ENCODE measurements at regions not wholly inside any gene's neighbourhood (a gene's known extent, or its start where the extent isn't known, plus 50 kb on each side); places are given as distances from the start of the nearest gene placed in this dataset.

GRCh38 chr6:113511100-113511499, 346.0 kb upstream of the MARCKS start:
- TF ChIP-seq, protein P1, sequence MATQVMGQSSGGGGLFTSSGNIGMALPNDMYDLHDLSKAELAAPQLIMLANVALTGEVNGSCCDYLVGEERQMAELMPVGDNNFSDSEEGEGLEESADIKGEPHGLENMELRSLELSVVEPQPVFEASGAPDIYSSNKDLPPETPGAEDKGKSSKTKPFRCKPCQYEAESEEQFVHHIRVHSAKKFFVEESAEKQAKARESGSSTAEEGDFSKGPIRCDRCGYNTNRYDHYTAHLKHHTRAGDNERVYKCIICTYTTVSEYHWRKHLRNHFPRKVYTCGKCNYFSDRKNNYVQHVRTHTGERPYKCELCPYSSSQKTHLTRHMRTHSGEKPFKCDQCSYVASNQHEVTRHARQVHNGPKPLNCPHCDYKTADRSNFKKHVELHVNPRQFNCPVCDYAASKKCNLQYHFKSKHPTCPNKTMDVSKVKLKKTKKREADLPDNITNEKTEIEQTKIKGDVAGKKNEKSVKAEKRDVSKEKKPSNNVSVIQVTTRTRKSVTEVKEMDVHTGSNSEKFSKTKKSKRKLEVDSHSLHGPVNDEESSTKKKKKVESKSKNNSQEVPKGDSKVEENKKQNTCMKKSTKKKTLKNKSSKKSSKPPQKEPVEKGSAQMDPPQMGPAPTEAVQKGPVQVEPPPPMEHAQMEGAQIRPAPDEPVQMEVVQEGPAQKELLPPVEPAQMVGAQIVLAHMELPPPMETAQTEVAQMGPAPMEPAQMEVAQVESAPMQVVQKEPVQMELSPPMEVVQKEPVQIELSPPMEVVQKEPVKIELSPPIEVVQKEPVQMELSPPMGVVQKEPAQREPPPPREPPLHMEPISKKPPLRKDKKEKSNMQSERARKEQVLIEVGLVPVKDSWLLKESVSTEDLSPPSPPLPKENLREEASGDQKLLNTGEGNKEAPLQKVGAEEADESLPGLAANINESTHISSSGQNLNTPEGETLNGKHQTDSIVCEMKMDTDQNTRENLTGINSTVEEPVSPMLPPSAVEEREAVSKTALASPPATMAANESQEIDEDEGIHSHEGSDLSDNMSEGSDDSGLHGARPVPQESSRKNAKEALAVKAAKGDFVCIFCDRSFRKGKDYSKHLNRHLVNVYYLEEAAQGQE (IDR thresholded peaks at IDR 0.05; ENCODE audit: insufficient read depth in 1 of 2, low read depth in 2 of 2, low read length in 2 of 2), result no peak
- TF ChIP-seq POLR2AphosphoS5 (IDR thresholded peaks at IDR 0.05; ENCODE audit: low read depth, low read length) (no peak), TAF1 (IDR thresholded peaks at IDR 0.05; ENCODE audit: borderline replicate concordance, insufficient read depth, low read length) (no peak)
